ENCODE measurements at regions not wholly inside any gene's neighbourhood (a gene's known extent, or its start where the extent isn't known, plus 50 kb on each side); places are given as distances from the start of the nearest gene placed in this dataset.

GRCh38 chr18:22108674-22109073 is 60.7 kb upstream of the GATA6 start (continued):
- TF ChIP-seq ZBTB7A (CRISPR knock-in tag; IDR thresholded peaks at IDR 0.05) (no peak), TP53 (CRISPR knock-in tag; conservative IDR thresholded peaks at IDR 0.05) (no peak), MAF1 (CRISPR knock-in tag; IDR thresholded peaks at IDR 0.05; ENCODE audit: borderline replicate concordance) (no peak), KLF16 (CRISPR knock-in tag; IDR thresholded peaks at IDR 0.05) (no peak), ARID5B (CRISPR knock-in tag; IDR thresholded peaks at IDR 0.05) (peak; percentile 15; the same call in 1 of the 2 replicates), SYNCRIP (IDR thresholded peaks at IDR 0.05; ENCODE audit: insufficient read depth, low read depth, low read length) (no peak), ZNF552 (CRISPR knock-in tag; IDR thresholded peaks at IDR 0.05; ENCODE audit: borderline replicate concordance) (no peak), FIP1L1 (IDR thresholded peaks at IDR 0.05; ENCODE audit: borderline replicate concordance, insufficient read depth, low read depth, low read length) (no peak), ZNF280B (CRISPR knock-in tag; IDR thresholded peaks at IDR 0.05; ENCODE audit: borderline replicate concordance) (no peak), JUN (CRISPR knock-in tag; IDR thresholded peaks at IDR 0.05) (no peak), ZSCAN25 (CRISPR knock-in tag; IDR thresholded peaks at IDR 0.05) (no peak), MTA1 (CRISPR knock-in tag; IDR thresholded peaks at IDR 0.05; ENCODE audit: borderline replicate concordance) (no peak), ZNF569 (CRISPR knock-in tag; IDR thresholded peaks at IDR 0.05; ENCODE audit: borderline replicate concordance) (no peak), HOXA9 (CRISPR knock-in tag; IDR thresholded peaks at IDR 0.05; ENCODE audit: borderline replicate concordance) (no peak), DBP (CRISPR knock-in tag; IDR thresholded peaks at IDR 0.05; ENCODE audit: not compliant biosample characterization) (no peak), ZNF160 (CRISPR knock-in tag; IDR thresholded peaks at IDR 0.05) (no peak), ZNF660 (CRISPR knock-in tag; IDR thresholded peaks at IDR 0.05; ENCODE audit: borderline replicate concordance, low read depth) (no peak), PRDM4 (CRISPR knock-in tag; IDR thresholded peaks at IDR 0.05; ENCODE audit: borderline replicate concordance) (no peak), SMC3 (IDR thresholded peaks at IDR 0.05; ENCODE audit: low read length) (peak; percentile 50; the same call in 1 of the 2 replicates), ZBTB3 (CRISPR knock-in tag; IDR thresholded peaks at IDR 0.05; ENCODE audit: borderline replicate concordance, low read depth) (no peak), ZNF180 (CRISPR knock-in tag; IDR thresholded peaks at IDR 0.05; ENCODE audit: borderline replicate concordance, low read depth) (no peak), ATF7 (IDR thresholded peaks at IDR 0.05) (no peak), ATF7 (CRISPR knock-in tag; IDR thresholded peaks at IDR 0.05) (no peak)
